ENCODE measurements at regions not wholly inside any gene's neighbourhood (a gene's known extent, or its start where the extent isn't known, plus 50 kb on each side); places are given as distances from the start of the nearest gene placed in this dataset.

GRCh38 chr1:73033640-73034039 is 751.3 kb upstream of the NEGR1 start:
- no peak for TF ChIP-seq CTCF (IDR thresholded peaks at IDR 0.05; ENCODE audit: low read length)
- no peak for TF ChIP-seq EZH2 (IDR thresholded peaks at IDR 0.05; ENCODE audit: borderline replicate concordance, low read length)

Measured in OCI-LY1 (cell line).